GM12878 (cell line): ENCODE measurements at regions not wholly inside any gene's neighbourhood (a gene's known extent, or its start where the extent isn't known, plus 50 kb on each side); places are given as distances from the start of the nearest gene placed in this dataset.

Experiments
- ATAC-seq: fragments of 200-7000 bp; cut with Tn5 transposase; 3 replicates; pipeline ENCODE4 v1.9.1; 2020; ENCODE audit warnings: mild to moderate bottlenecking, moderate library complexity
- BruUV-seq: library from RNA; stranded (reverse); fragments of 400-500 nt; replicated peaks from 2 replicates; lab custom pipeline; 2021; lab: Mats Ljungman, UMichigan
- CTCF ChIA-PET: fragments of 300-600 bp; sonication (Branson Sonifier 250); formaldehyde crosslinking; extraction: SDS; loops from one replicate; lab custom pipeline; 2021; ENCODE audit warnings: inconsistent platforms; lab: Yijun Ruan, JAX
- POLR2A ChIA-PET: fragments of 350-600 bp; formaldehyde crosslinking; extraction: SDS; loops from one replicate; lab custom pipeline; 2021; ENCODE audit warnings: inconsistent platforms; lab: Charles Lee
- RAD21 ChIA-PET: fragments of 300-600 bp; sonication (Branson Sonifier 250); formaldehyde crosslinking; loops from one replicate; lab custom pipeline; 2023; ENCODE audit warnings: antibody characterized with exemption; ENCODE audit not compliant: unreplicated experiment; lab: Charles Lee
- SMC1A ChIA-PET: fragments of 300-600 bp; sonication (Branson Sonifier 250); formaldehyde crosslinking; loops from one replicate; lab custom pipeline; 2023; ENCODE audit not compliant: unreplicated experiment, uncharacterized antibody; lab: Charles Lee
- DNase-seq: peaks from one replicate; pipeline ENCODE4 v3.0.0-alpha.2; 2011; ENCODE audit warnings: low read depth, low spot score
- FAIRE-seq: peaks from 3 replicates; lab custom pipeline; 2011; peaks lifted over from hg19 to GRCh38; lab: Jason Lieb, UNC
- H2AFZ ChIP-seq: 2 replicates; pipeline ENCODE4 v1.6.0; 2011; ENCODE audit warnings: low read depth, low read length, control low read depth; ENCODE audit not compliant: control insufficient read depth
- H3K27ac ChIP-seq: 2 replicates; pipeline ENCODE4 v1.5.1; 2011; ENCODE audit warnings: control low read depth; ENCODE audit not compliant: control insufficient read depth, insufficient read depth
- H3K27me3 ChIP-seq, 2 experiments: replicated peaks in 1 of 2; 2 replicates each; pipeline versions ENCODE4 v1.6.0 to v1.6.1; 2011; ENCODE audit warnings: low read length in 1 of 2; ENCODE audit not compliant: control insufficient read depth in 2 of 2, insufficient read depth in 2 of 2
- H3K36me3 ChIP-seq, 2 experiments: 2 replicates each; pipeline ENCODE4 v1.5.1; 2011; ENCODE audit warnings: low read length in 1 of 2; ENCODE audit not compliant: control insufficient read depth in 2 of 2, insufficient read depth in 2 of 2
- H3K4me1 ChIP-seq: 2 replicates; pipeline ENCODE4 v1.6.1; 2011; ENCODE audit warnings: mild to moderate bottlenecking, low read length, moderate library complexity, mixed read lengths; ENCODE audit not compliant: control insufficient read depth, insufficient read depth
- H3K4me2 ChIP-seq: 2 replicates; pipeline ENCODE4 v1.6.0; 2011; ENCODE audit warnings: control low read depth; ENCODE audit not compliant: control insufficient read depth, insufficient read depth
- H3K4me3 ChIP-seq: fragments of 200-600 bp; sonication (generic); 2 replicates; pipeline ENCODE4 v1.5.1; 2016
- H3K79me2 ChIP-seq: 2 replicates; pipeline ENCODE4 v1.6.0; 2011; ENCODE audit warnings: low read length; ENCODE audit not compliant: control insufficient read depth, insufficient read depth
- H3K9ac ChIP-seq: 2 replicates; pipeline ENCODE4 v1.8.0; 2011; ENCODE audit warnings: low read length, control low read depth, mixed read lengths; ENCODE audit not compliant: control insufficient read depth, insufficient read depth
- H3K9me3 ChIP-seq: replicated peaks from 3 replicates; pipeline ENCODE4 v1.5.1; 2011; ENCODE audit warnings: mild to moderate bottlenecking, low read length; ENCODE audit not compliant: control insufficient read depth, insufficient read depth
- H4K20me1 ChIP-seq: 2 replicates; pipeline ENCODE4 v1.6.0; 2011; ENCODE audit not compliant: control insufficient read depth, insufficient read depth
- CHD2 ChIP-seq: IDR thresholded peaks from 2 replicates; pipeline ENCODE4 v1.6.1; 2011; ENCODE audit warnings: low read depth, low read length, improper control_type of control experiment, borderline replicate concordance
- EZH2 ChIP-seq: IDR thresholded peaks from 2 replicates; pipeline ENCODE4 v1.6.1; 2012; ENCODE audit warnings: low read depth, mild to moderate bottlenecking, control low read depth, inconsistent platforms, low read length, borderline replicate concordance; ENCODE audit not compliant: control insufficient read depth
- JUNB ChIP-seq: IDR thresholded peaks from 2 replicates; pipeline ENCODE4 v1.6.1; 2016; ENCODE audit warnings: antibody characterized with exemption, mild to moderate bottlenecking
- MAX ChIP-seq: IDR thresholded peaks from 2 replicates; pipeline ENCODE4 v1.6.1; 2012; ENCODE audit warnings: low read depth, low read length, improper control_type of control experiment
- MEF2A ChIP-seq: IDR thresholded peaks from 2 replicates; pipeline ENCODE4 v1.6.1; 2011; ENCODE audit warnings: low read depth, mild to moderate bottlenecking, low read length, moderate library complexity; ENCODE audit not compliant: insufficient read depth
- MEF2B ChIP-seq: fragments of 450-650 bp; IDR thresholded peaks from 2 replicates; pipeline ENCODE4 v1.6.1; 2018; ENCODE audit warnings: mild to moderate bottlenecking, moderate library complexity; ENCODE audit not compliant: partially characterized antibody, poor library complexity, severe bottlenecking
- MTA2 ChIP-seq: fragments of 450-650 bp; IDR thresholded peaks from 2 replicates; pipeline ENCODE4 v1.6.1; 2016; ENCODE audit warnings: low read depth, mild to moderate bottlenecking, moderate library complexity
- NBN ChIP-seq: fragments of 450-650 bp; IDR thresholded peaks from 2 replicates; pipeline ENCODE4 v1.6.1; 2016
- NFYA ChIP-seq: IDR thresholded peaks from 2 replicates; pipeline ENCODE4 v1.6.1; 2011; ENCODE audit warnings: low read depth, mild to moderate bottlenecking, low read length, improper control_type of control experiment, borderline replicate concordance
- PML ChIP-seq: IDR thresholded peaks from 2 replicates; pipeline ENCODE4 v1.6.1; 2012; ENCODE audit warnings: low read length, inconsistent platforms
- SMAD5 ChIP-seq: IDR thresholded peaks from 2 replicates; pipeline ENCODE4 v1.6.1; 2016; ENCODE audit warnings: antibody characterized with exemption, low read depth
- SPI1 ChIP-seq: IDR thresholded peaks from 2 replicates; pipeline ENCODE4 v1.6.1; 2011; ENCODE audit warnings: low read depth, mild to moderate bottlenecking, low read length, moderate library complexity, borderline replicate concordance; ENCODE audit not compliant: insufficient read depth
- SUZ12 ChIP-seq: fragments of 200-600 bp; sonication (generic); IDR thresholded peaks from one replicate; pipeline ENCODE4 v1.6.1; 2018; ENCODE audit warnings: antibody characterized with exemption, mild to moderate bottlenecking; ENCODE audit not compliant: unreplicated experiment
- TAF1 ChIP-seq: IDR thresholded peaks from 2 replicates; pipeline ENCODE4 v1.6.1; 2011; ENCODE audit warnings: mild to moderate bottlenecking, low read depth, low read length, borderline replicate concordance
- TCF12 ChIP-seq: IDR thresholded peaks from 2 replicates; pipeline ENCODE4 v1.6.1; 2011; ENCODE audit warnings: low read depth, mild to moderate bottlenecking, low read length
- USF1 ChIP-seq: IDR thresholded peaks from 2 replicates; pipeline ENCODE4 v1.6.1; 2011; ENCODE audit warnings: borderline replicate concordance, low read depth, mild to moderate bottlenecking, moderate library complexity, mixed read lengths, low read length; ENCODE audit not compliant: insufficient read depth; ENCODE audit errors: extremely low read length
- YY1 ChIP-seq: IDR thresholded peaks from 2 replicates; pipeline ENCODE4 v1.6.1; 2011; ENCODE audit warnings: low read depth, mild to moderate bottlenecking, low read length
- ZNF622 ChIP-seq: fragments of 450-650 bp; IDR thresholded peaks from 2 replicates; pipeline ENCODE4 v1.6.1; 2017; ENCODE audit warnings: mild to moderate bottlenecking, inconsistent platforms
- WGBS: methylation state at CpG from one replicate; pipeline ENCODE4 v1.1.6; 2016; ENCODE audit warnings: low lambda C conversion rate; ENCODE audit not compliant: insufficient replicate concordance, insufficient coverage; ENCODE audit errors: missing lambda C conversion rate; 5-methylcytosine and 5-hydroxymethylcytosine counted together
- in situ Hi-C: fragments of 300-500 bp; cut with MboI; formaldehyde crosslinking; loops from 9 replicates; pipeline ENCODE4 v1.14.3; 2018; ENCODE audit warnings: mixed read lengths
- intact Hi-C: fragments of 100-400 bp; cut with micrococcal nuclease; formaldehyde crosslinking; loops from one replicate; pipeline ENCODE4 v1.14.2; 2022; ENCODE audit not compliant: unreplicated experiment

GRCh38 chr5:71914281-71914680 is 193.0 kb upstream of the MAP1B start:
- SMC1A ChIA-PET = no interaction called here
- ATAC-seq = no peak
- Histone ChIP-seq H3K27me3 (no peaks in the 10 kb centered on the region; a peak in 1 of 4 replicates), H3K4me2 (no peak overlapping the region), H3K27ac (no peak overlapping the region), H4K20me1 (no peaks in the 10 kb centered on the region), H3K4me3 (no peak overlapping the region), H3K4me1 (no peaks in the 10 kb centered on the region), H3K36me3 (no peaks in the 10 kb centered on the region), H2AFZ (no peak overlapping the region), H3K9me3 (peaks cover 2% of the 10 kb centered on the region; the same call in 1 of the 3 replicates), H3K9ac (no peak overlapping the region), H3K79me2 (no peaks in the 10 kb centered on the region)
- no TSS peak for BruUV-seq
- 40% methylated on average over 2 of the region's 2 CpGs for WGBS
- DNase-seq = no peak
- TF ChIP-seq TAF1 (no peak), SUZ12 (no peak), SPI1 (no peak), JUNB (no peak), MEF2A (no peak), CHD2 (no peak), YY1 (no peak), TCF12 (no peak), ZNF622 (no peak), NFYA (no peak), MAX (no peak), NBN (no peak), MTA2 (no peak), MEF2B (no peak), PML (no peak), SMAD5 (no peak), USF1 (no peak), EZH2 (no peak)
- CTCF ChIA-PET = no interaction called here
- intact Hi-C loops = no loop called here
- FAIRE-seq = no peak
- in situ Hi-C loops = no loop called here
- RAD21 ChIA-PET = no interaction called here
- POLR2A ChIA-PET = no interaction called here
